ENCODE measurements at regions not wholly inside any gene's neighbourhood (a gene's known extent, or its start where the extent isn't known, plus 50 kb on each side); places are given as distances from the start of the nearest gene placed in this dataset.

GRCh38 chr3:130621824-130622223, 104.8 kb downstream of the COL6A6 start:
- DNase-seq (ENCODE audit: low read depth, low spot score) = peak; percentile 6
- in situ Hi-C loops (cut with HindIII; ENCODE audit: low sequenced_read_pairs) = no loop called here
- no peak for TF ChIP-seq CTCF (IDR thresholded peaks at IDR 0.05; ENCODE audit: low read depth, low read length)
- no peak overlapping the region for H3K4me3 ChIP-seq (ENCODE audit: low read depth, low read length)

GRCh38 chr3:130626049-130626448, 109.1 kb downstream of the COL6A6 start:
- H3K4me3 ChIP-seq (ENCODE audit: low read depth, low read length) = no peak overlapping the region
- in situ Hi-C loops (cut with HindIII; ENCODE audit: low sequenced_read_pairs) = no loop called here
- DNase-seq (ENCODE audit: low read depth, low spot score) = peak; percentile 55
- TF ChIP-seq CTCF (IDR thresholded peaks at IDR 0.05; ENCODE audit: low read depth, low read length) = no peak

GRCh38 chr3:130627143-130627855, 110.3 kb downstream of the COL6A6 start:
- in situ Hi-C loops (cut with HindIII; ENCODE audit: low sequenced_read_pairs) = no loop called here
- no peak overlapping the region for H3K4me3 ChIP-seq (ENCODE audit: low read depth, low read length)
- no peak for TF ChIP-seq CTCF (IDR thresholded peaks at IDR 0.05; ENCODE audit: low read depth, low read length)
- no peak for DNase-seq (ENCODE audit: low read depth, low spot score)

GRCh38 chr3:130627882-130628281, 110.9 kb downstream of the COL6A6 start:
- in situ Hi-C loops (cut with HindIII; ENCODE audit: low sequenced_read_pairs) = no loop called here
- TF ChIP-seq CTCF (IDR thresholded peaks at IDR 0.05; ENCODE audit: low read depth, low read length) = no peak
- no peak overlapping the region for H3K4me3 ChIP-seq (ENCODE audit: low read depth, low read length)
- DNase-seq (ENCODE audit: low read depth, low spot score) = no peak
